ENCODE measurements at regions not wholly inside any gene's neighbourhood (a gene's known extent, or its start where the extent isn't known, plus 50 kb on each side); places are given as distances from the start of the nearest gene placed in this dataset.

GRCh38 chr2:221167561-221167960 lies 404.5 kb downstream of the EPHA4 start:
- no peaks in the 10 kb centered on the region for H3K9me3 ChIP-seq (ENCODE audit: control insufficient read depth, low read length)
- H3K4me1 ChIP-seq (ENCODE audit: control insufficient read depth, insufficient read depth, low read length): no peaks in the 10 kb centered on the region
- no peak overlapping the region for H3K27ac ChIP-seq (ENCODE audit: low read length)
- intact Hi-C loops (cut with DNase I): no loop called here
- ATAC-seq (no peak), DNase-seq (no peak)
- no peaks in the 10 kb centered on the region for H3K27me3 ChIP-seq (ENCODE audit: control insufficient read depth, insufficient read depth)
- no peak overlapping the region for H3K4me3 ChIP-seq (ENCODE audit: low read length)

GRCh38 chr2:221169724-221170123 lies 402.4 kb downstream of the EPHA4 start:
- no peak overlapping the region for H3K27ac ChIP-seq (ENCODE audit: low read length)
- 97% methylated on average over 6 of the region's 6 CpGs for WGBS
- no peak overlapping the region for H3K4me3 ChIP-seq (ENCODE audit: low read length)
- intact Hi-C loops (cut with DNase I): no loop called here
- H3K4me1 ChIP-seq (ENCODE audit: control insufficient read depth, insufficient read depth, low read length): no peaks in the 10 kb centered on the region
- ATAC-seq (no peak), DNase-seq (no peak)
- H3K27me3 ChIP-seq (ENCODE audit: control insufficient read depth, insufficient read depth): no peaks in the 10 kb centered on the region
- no peaks in the 10 kb centered on the region for H3K9me3 ChIP-seq (ENCODE audit: control insufficient read depth, low read length)

GRCh38 chr2:221170548-221170947 lies 401.6 kb downstream of the EPHA4 start:
- ATAC-seq (no peak), DNase-seq (no peak)
- Histone ChIP-seq H3K27me3 (ENCODE audit: control insufficient read depth, insufficient read depth) (no peaks in the 10 kb centered on the region), H3K4me3 (ENCODE audit: low read length) (no peak overlapping the region), H3K9me3 (ENCODE audit: control insufficient read depth, low read length) (no peaks in the 10 kb centered on the region), H3K27ac (ENCODE audit: low read length) (no peak overlapping the region), H3K4me1 (ENCODE audit: control insufficient read depth, insufficient read depth, low read length) (no peaks in the 10 kb centered on the region)
- WGBS: 26% methylated on average over 1 of the region's 1 CpG
- intact Hi-C loops (cut with DNase I): no loop called here

GRCh38 chr2:221176667-221177066 lies 395.4 kb downstream of the EPHA4 start:
- WGBS: 54% methylated on average over 6 of the region's 6 CpGs
- H3K4me3 ChIP-seq (ENCODE audit: low read length): no peak overlapping the region
- ATAC-seq (no peak), DNase-seq (no peak)
- H3K4me1 ChIP-seq (ENCODE audit: control insufficient read depth, insufficient read depth, low read length): no peaks in the 10 kb centered on the region
- no peak overlapping the region for H3K27ac ChIP-seq (ENCODE audit: low read length)
- intact Hi-C loops (cut with DNase I): no loop called here
- no peaks in the 10 kb centered on the region for H3K27me3 ChIP-seq (ENCODE audit: control insufficient read depth, insufficient read depth)
- no peaks in the 10 kb centered on the region for H3K9me3 ChIP-seq (ENCODE audit: control insufficient read depth, low read length)

GRCh38 chr2:221178139-221178538 lies 394.0 kb downstream of the EPHA4 start:
- DNase-seq (no peak), ATAC-seq (peak; percentile 36 to 48)
- no peak overlapping the region for H3K4me3 ChIP-seq (ENCODE audit: low read length)
- H3K4me1 ChIP-seq (ENCODE audit: control insufficient read depth, insufficient read depth, low read length): no peaks in the 10 kb centered on the region
- 22% methylated on average over 4 of the region's 4 CpGs for whole genome bisulfite sequencing
- H3K9me3 ChIP-seq (ENCODE audit: control insufficient read depth, low read length): no peaks in the 10 kb centered on the region
- no peaks in the 10 kb centered on the region for H3K27me3 ChIP-seq (ENCODE audit: control insufficient read depth, insufficient read depth)
- intact Hi-C loops (cut with DNase I): no loop called here
- peak overlapping the region; percentile 45 for H3K27ac ChIP-seq (ENCODE audit: low read length)

- 55% methylated on average over 3 of the region's 3 CpGs for WGBS
- H3K4me3 ChIP-seq (ENCODE audit: low read length): no peak overlapping the region
- no peaks in the 10 kb centered on the region for H3K4me1 ChIP-seq (ENCODE audit: control insufficient read depth, insufficient read depth, low read length)
- H3K27ac ChIP-seq (ENCODE audit: low read length): no peak overlapping the region
- intact Hi-C loops (cut with DNase I): no loop called here
- DNase-seq (no peak), ATAC-seq (no peak)
- no peaks in the 10 kb centered on the region for H3K27me3 ChIP-seq (ENCODE audit: control insufficient read depth, insufficient read depth)
- H3K9me3 ChIP-seq (ENCODE audit: control insufficient read depth, low read length): no peaks in the 10 kb centered on the region
Measured at GRCh38 chr2:221186873-221187272, 385.2 kb downstream of the EPHA4 start.

GRCh38 chr2:221189431-221190067 lies 382.6 kb downstream of the EPHA4 start:
- 59% methylated on average over 8 of the region's 8 CpGs for WGBS
- ATAC-seq (no peak), DNase-seq (no peak)
- Histone ChIP-seq H3K4me3 (ENCODE audit: low read length) (no peak overlapping the region), H3K9me3 (ENCODE audit: control insufficient read depth, low read length) (no peaks in the 10 kb centered on the region), H3K4me1 (ENCODE audit: control insufficient read depth, insufficient read depth, low read length) (no peaks in the 10 kb centered on the region), H3K27ac (ENCODE audit: low read length) (no peak overlapping the region), H3K27me3 (ENCODE audit: control insufficient read depth, insufficient read depth) (no peaks in the 10 kb centered on the region)
- intact Hi-C loops (cut with DNase I): no loop called here

GRCh38 chr2:221195829-221196228 lies 376.3 kb downstream of the EPHA4 start:
- intact Hi-C loops (cut with DNase I): no loop called here
- H3K9me3 ChIP-seq (ENCODE audit: control insufficient read depth, low read length): no peaks in the 10 kb centered on the region
- H3K27me3 ChIP-seq (ENCODE audit: control insufficient read depth, insufficient read depth): no peaks in the 10 kb centered on the region
- no peaks in the 10 kb centered on the region for H3K4me1 ChIP-seq (ENCODE audit: control insufficient read depth, insufficient read depth, low read length)
- WGBS: 96% methylated on average over 1 of the region's 1 CpG
- DNase-seq: no peak
- H3K27ac ChIP-seq (ENCODE audit: low read length): no peak overlapping the region
- ATAC-seq: no peak
- no peak overlapping the region for H3K4me3 ChIP-seq (ENCODE audit: low read length)

- ATAC-seq (no peak), DNase-seq (no peak)
- no peak overlapping the region for H3K4me3 ChIP-seq (ENCODE audit: low read length)
- H3K4me1 ChIP-seq (ENCODE audit: control insufficient read depth, insufficient read depth, low read length): no peaks in the 10 kb centered on the region
- H3K27ac ChIP-seq (ENCODE audit: low read length): no peak overlapping the region
- no peaks in the 10 kb centered on the region for H3K27me3 ChIP-seq (ENCODE audit: control insufficient read depth, insufficient read depth)
- no peaks in the 10 kb centered on the region for H3K9me3 ChIP-seq (ENCODE audit: control insufficient read depth, low read length)
- intact Hi-C loops (cut with DNase I): no loop called here
- WGBS: 88% methylated on average over 4 of the region's 4 CpGs
Measured at GRCh38 chr2:221197225-221197856, 374.8 kb downstream of the EPHA4 start.

- Histone ChIP-seq H3K9me3 (ENCODE audit: control insufficient read depth, low read length) (no peaks in the 10 kb centered on the region), H3K4me1 (ENCODE audit: control insufficient read depth, insufficient read depth, low read length) (no peaks in the 10 kb centered on the region), H3K27me3 (ENCODE audit: control insufficient read depth, insufficient read depth) (no peaks in the 10 kb centered on the region), H3K4me3 (ENCODE audit: low read length) (no peak overlapping the region), H3K27ac (ENCODE audit: low read length) (no peak overlapping the region)
- DNase-seq (no peak), ATAC-seq (no peak)
- intact Hi-C loops (cut with DNase I): no loop called here
Measured at GRCh38 chr2:221198309-221198708, 373.8 kb downstream of the EPHA4 start.

GRCh38 chr2:221200184-221200839 lies 371.8 kb downstream of the EPHA4 start:
- intact Hi-C loops (cut with DNase I): no loop called here
- Histone ChIP-seq H3K27ac (ENCODE audit: low read length) (no peak overlapping the region), H3K4me3 (ENCODE audit: low read length) (no peak overlapping the region)

More at GRCh38 chr2:221200184-221200839, 371.8 kb downstream of the EPHA4 start:
- Histone ChIP-seq H3K27me3 (ENCODE audit: control insufficient read depth, insufficient read depth) (no peaks in the 10 kb centered on the region), H3K4me1 (ENCODE audit: control insufficient read depth, insufficient read depth, low read length) (no peaks in the 10 kb centered on the region), H3K9me3 (ENCODE audit: control insufficient read depth, low read length) (no peaks in the 10 kb centered on the region)
- WGBS: 80% methylated on average over 3 of the region's 3 CpGs
- DNase-seq: no peak
- no peak for ATAC-seq
